Spleen (tissue), 11 donors: ENCODE measurements at regions not wholly inside any gene's neighbourhood (a gene's known extent, or its start where the extent isn't known, plus 50 kb on each side); places are given as distances from the start of the nearest gene placed in this dataset.

Experiments used
- DNase-seq: peaks from one replicate; pipeline ENCODE4 v3.0.0-alpha.2; 2020
- H3K27ac ChIP-seq, 8 donors: fragments of 200-600 bp; sonication (generic) in 7 of 8; 1 replicate in 4 of 8; 2 replicates in 4 of 8; pipeline versions ENCODE4 v1.5.0 to v1.8.0; 2016 to 2021; ENCODE audit warnings: inconsistent platforms in 4 of 8, mild to moderate bottlenecking in 4 of 8, moderate library complexity in 1 of 8
- H3K27me3 ChIP-seq, 7 donors: fragments of 200-600 bp; sonication (generic) in 6 of 7; replicated peaks in 1 of 7; 1 replicate in 4 of 7; 2 replicates in 3 of 7; pipeline versions ENCODE4 v1.5.0 to v1.8.0; 2016 to 2021; ENCODE audit warnings: inconsistent platforms in 3 of 7, mild to moderate bottlenecking in 1 of 7
- H3K36me3 ChIP-seq, 6 donors: fragments of 200-600 bp; sonication (generic) in 5 of 6; 1 replicate in 4 of 6; 2 replicates in 2 of 6; pipeline versions ENCODE4 v1.5.0 to v1.8.0; 2016 to 2021; ENCODE audit warnings: inconsistent platforms in 2 of 6
- H3K4me1 ChIP-seq, 6 donors: fragments of 200-600 bp; sonication (generic) in 5 of 6; 1 replicate in 3 of 6; 2 replicates in 3 of 6; pipeline versions ENCODE4 v1.5.0 to v1.8.0; 2016 to 2021; ENCODE audit warnings: inconsistent platforms in 3 of 6
- H3K4me3 ChIP-seq, 8 donors: fragments of 200-600 bp; sonication (generic) in 7 of 8; 1 replicate in 4 of 8; 2 replicates in 4 of 8; pipeline versions ENCODE4 v1.5.0 to v1.8.0; 2016 to 2021; ENCODE audit warnings: inconsistent platforms in 4 of 8, mild to moderate bottlenecking in 4 of 8, moderate library complexity in 2 of 8
- H3K9me3 ChIP-seq, 8 donors: fragments of 200-600 bp; sonication (generic) in 7 of 8; 1 replicate in 4 of 8; 2 replicates in 4 of 8; pipeline versions ENCODE4 v1.5.0 to v1.8.0; 2016 to 2021; ENCODE audit warnings: inconsistent platforms in 4 of 8
- POLR2A ChIP-seq, 3 donors: fragments of 450-650 bp; IDR thresholded peaks; one replicate each; pipeline ENCODE4 v1.5.1; 2017; ENCODE audit warnings: antibody characterized with exemption in 3 of 3, mild to moderate bottlenecking in 1 of 3
- POLR2AphosphoS5 ChIP-seq, 3 donors: sonication (generic); formaldehyde crosslinking; IDR thresholded peaks; one replicate each; pipeline ENCODE4 v1.5.1; 2017; ENCODE audit warnings: antibody characterized with exemption in 3 of 3
- WGBS, 5 donors: extraction: QIAGEN DNeasy Blood & Tissue Kit in 3 of 5; methylation state at CpG; one replicate each; pipeline versions ENCODE4 v1.1.5 to v1.1.7; 2013 to 2018; 5-methylcytosine and 5-hydroxymethylcytosine counted together
- intact Hi-C: fragments of 100-400 bp; cut with DNase I; formaldehyde crosslinking; loops from one replicate; pipeline ENCODE4 v1.15.0; 2023; ENCODE audit warnings: low total_unique reads
- TF ChIP-seq, protein P1 (sequence below), 11 experiments: fragments of 200-600 bp in 7 of 11; fragments of 450-650 bp in 4 of 11; sonication (generic) in 4 of 11; IDR thresholded peaks in 8 of 11; conservative IDR thresholded peaks in 3 of 11; 1 replicate in 7 of 11; 2 replicates in 4 of 11; pipeline versions ENCODE4 v1.4.0 to v1.8.0; 2016 to 2021; ENCODE audit warnings: antibody characterized with exemption in 11 of 11, inconsistent platforms in 4 of 11, mild to moderate bottlenecking in 1 of 11
- donor health status: healthy with polysubstance abuse.
- donor health status: DM: no; HTN: no; CAD: no; lungs with moderate emphysema.
- donor health status: DM: no; HTN: no; CAD: no.
- donor health status: Bipolar disorder and iron deficiency.
- donor health status: healthy.
- donor health status: DM: no; HTN: no; CAD: no.
- donor health status: DM: yes; HTN: yes; CAD: no.

DNA sequence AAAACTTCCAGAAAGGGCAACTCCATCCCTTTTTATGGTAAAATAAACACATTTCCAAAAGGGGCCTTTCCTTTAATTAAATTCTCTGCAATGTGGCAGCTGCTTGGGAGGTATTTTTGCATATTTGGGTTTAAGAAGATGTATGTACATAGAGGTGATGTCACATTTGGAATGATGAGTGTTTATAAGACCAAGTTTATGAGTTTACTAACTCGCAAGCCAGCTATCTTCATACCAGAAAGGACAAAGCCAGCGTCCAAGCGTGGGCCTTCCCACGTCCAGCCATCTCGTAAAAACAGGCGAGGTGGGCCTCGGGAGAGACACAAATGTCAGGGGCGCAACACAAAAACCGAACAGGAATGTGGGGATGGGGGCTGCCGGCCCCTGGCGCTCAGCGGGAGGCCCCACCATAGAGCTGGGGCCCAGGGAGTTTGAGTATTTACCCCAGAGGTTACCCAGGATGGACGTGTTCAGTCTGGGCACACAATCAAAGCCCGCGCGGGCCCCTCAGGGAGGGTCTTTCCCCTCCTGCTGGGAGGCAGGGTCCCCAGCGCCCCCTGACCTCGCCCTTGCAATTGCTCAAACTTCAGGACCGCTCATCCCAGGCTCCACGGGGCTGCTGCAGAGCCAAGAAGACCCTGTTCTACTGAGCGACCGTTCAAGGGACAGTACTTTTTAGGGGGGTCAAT, 137.3 kb downstream of the TWIST2 start:
- H3K4me1 ChIP-seq: no peaks in the 10 kb centered on the region
- intact Hi-C loops: no loop called here
- no peaks in the 10 kb centered on the region for H3K9me3 ChIP-seq
- H3K27ac ChIP-seq: no peak overlapping the region
- H3K4me3 ChIP-seq: no peak overlapping the region
- H3K27me3 ChIP-seq: peaks cover 0 to 29% (median 0%) of the 10 kb centered on the region in 7 donors
- DNase-seq: no peak
- H3K36me3 ChIP-seq: no peaks in the 10 kb centered on the region
- 85 to 89% (median 87%) methylated on average over 21 to 22 of the region's 22 CpGs for WGBS, 5 donors
- TF ChIP-seq POLR2A (IDR thresholded peaks at IDR 0.05) (no peak), POLR2AphosphoS5 (IDR thresholded peaks at IDR 0.05) (no peak)
- TF ChIP-seq, protein P1, sequence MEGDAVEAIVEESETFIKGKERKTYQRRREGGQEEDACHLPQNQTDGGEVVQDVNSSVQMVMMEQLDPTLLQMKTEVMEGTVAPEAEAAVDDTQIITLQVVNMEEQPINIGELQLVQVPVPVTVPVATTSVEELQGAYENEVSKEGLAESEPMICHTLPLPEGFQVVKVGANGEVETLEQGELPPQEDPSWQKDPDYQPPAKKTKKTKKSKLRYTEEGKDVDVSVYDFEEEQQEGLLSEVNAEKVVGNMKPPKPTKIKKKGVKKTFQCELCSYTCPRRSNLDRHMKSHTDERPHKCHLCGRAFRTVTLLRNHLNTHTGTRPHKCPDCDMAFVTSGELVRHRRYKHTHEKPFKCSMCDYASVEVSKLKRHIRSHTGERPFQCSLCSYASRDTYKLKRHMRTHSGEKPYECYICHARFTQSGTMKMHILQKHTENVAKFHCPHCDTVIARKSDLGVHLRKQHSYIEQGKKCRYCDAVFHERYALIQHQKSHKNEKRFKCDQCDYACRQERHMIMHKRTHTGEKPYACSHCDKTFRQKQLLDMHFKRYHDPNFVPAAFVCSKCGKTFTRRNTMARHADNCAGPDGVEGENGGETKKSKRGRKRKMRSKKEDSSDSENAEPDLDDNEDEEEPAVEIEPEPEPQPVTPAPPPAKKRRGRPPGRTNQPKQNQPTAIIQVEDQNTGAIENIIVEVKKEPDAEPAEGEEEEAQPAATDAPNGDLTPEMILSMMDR (IDR thresholded peaks at IDR 0.05 in 8 of 11, conservative IDR thresholded peaks at IDR 0.05 in 3 of 11): no peak

DNA sequence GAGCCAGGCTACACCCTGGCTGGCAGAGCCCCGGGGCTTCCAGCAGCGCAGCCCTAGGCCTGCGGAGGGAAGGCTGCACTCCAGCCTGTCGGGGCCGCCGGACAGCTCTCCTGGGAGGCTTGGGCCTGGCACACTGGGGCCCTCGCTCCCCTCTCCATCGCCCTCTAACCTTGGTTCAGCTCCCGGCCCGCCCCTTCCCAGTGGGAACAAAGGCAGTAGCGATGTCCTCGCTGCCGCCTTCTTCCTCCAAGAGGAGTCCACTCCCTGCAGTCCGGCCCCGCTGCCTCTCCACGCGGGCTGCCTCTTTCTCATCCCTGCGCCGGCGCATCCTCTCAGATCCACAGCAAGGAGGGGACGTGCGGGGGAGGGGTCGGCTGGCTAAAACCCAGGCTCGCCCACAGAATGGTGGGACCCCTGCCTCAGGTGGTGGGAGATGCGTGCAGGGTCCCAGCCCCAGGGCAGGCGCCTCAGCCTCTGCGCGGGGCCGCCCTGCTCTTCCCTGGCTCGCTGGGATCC, 138.1 kb downstream of the TWIST2 start:
- intact Hi-C loops: no loop called here
- Histone ChIP-seq H3K27me3 (peaks cover 0 to 29% (median 0%) of the 10 kb centered on the region in 7 donors), H3K4me3 (no peak overlapping the region), H3K36me3 (no peaks in the 10 kb centered on the region), H3K27ac (no peak overlapping the region), H3K4me1 (no peaks in the 10 kb centered on the region), H3K9me3 (no peaks in the 10 kb centered on the region)
- TF ChIP-seq POLR2AphosphoS5 (IDR thresholded peaks at IDR 0.05) (no peak), POLR2A (IDR thresholded peaks at IDR 0.05) (no peak)
- TF ChIP-seq, protein P1 (IDR thresholded peaks at IDR 0.05 in 8 of 11, conservative IDR thresholded peaks at IDR 0.05 in 3 of 11): no peak
- DNase-seq: peak; percentile 71
- WGBS, 5 donors: 68 to 87% (median 78%) methylated on average over 19 to 30 of the region's 30 CpGs

DNA sequence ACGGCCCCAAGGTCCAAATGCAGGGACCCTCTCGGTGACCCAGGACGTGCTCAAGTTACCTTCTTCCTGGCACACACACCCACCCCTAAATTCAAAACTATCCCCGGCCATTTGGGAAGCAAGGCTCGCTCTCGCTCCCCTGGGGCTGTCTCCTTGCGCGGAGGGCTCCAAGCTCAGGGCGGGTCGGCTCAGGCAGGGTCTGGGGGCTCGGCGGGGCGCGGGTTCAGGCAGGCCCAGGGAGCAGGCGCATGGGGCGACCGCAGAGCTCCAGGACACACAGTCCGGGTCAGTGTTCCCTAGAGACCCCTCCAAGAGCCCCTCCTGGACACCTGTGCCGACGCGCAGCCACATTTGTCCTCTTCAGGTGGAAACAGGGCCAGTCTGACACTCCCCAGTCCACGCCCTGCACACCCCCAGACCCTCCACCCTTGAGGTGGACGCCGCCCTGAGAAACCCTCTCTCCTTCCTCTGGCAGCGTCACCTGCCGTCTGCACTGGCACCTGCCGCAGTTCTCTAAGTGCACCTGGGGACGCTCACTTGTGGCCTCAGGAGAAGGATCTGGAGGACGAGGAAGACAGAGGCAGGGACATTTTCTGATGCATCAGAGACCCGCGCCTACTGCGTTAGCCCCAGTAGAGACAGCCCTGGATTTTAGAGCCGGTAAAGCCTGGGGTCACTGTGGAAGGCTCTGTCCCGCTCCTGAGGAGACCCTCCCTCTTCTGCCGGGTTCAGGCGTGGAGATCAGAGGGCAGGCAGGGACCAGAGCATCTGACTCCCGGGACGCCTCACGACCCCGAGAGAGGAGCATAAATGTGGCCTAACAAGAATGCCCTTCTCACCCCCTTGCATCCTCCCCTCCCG, 138.8 kb downstream of the TWIST2 start:
- no peaks in the 10 kb centered on the region for H3K9me3 ChIP-seq
- no peak overlapping the region for H3K4me3 ChIP-seq
- H3K27me3 ChIP-seq: peaks cover 0 to 29% (median 0%) of the 10 kb centered on the region in 7 donors
- 82 to 91% (median 85%) methylated on average over 31 to 41 of the region's 41 CpGs for WGBS, 5 donors
- intact Hi-C loops: no loop called here
- H3K27ac ChIP-seq: no peak overlapping the region
- H3K4me1 ChIP-seq: no peaks in the 10 kb centered on the region
- TF ChIP-seq POLR2A (IDR thresholded peaks at IDR 0.05): no peak
- TF ChIP-seq, protein P1 (IDR thresholded peaks at IDR 0.05 in 8 of 11, conservative IDR thresholded peaks at IDR 0.05 in 3 of 11): no peak
- no peaks in the 10 kb centered on the region for H3K36me3 ChIP-seq
- DNase-seq: peak; percentile 39
